ENCODE measurements at regions not wholly inside any gene's neighbourhood (a gene's known extent, or its start where the extent isn't known, plus 50 kb on each side); places are given as distances from the start of the nearest gene placed in this dataset.

DNA sequence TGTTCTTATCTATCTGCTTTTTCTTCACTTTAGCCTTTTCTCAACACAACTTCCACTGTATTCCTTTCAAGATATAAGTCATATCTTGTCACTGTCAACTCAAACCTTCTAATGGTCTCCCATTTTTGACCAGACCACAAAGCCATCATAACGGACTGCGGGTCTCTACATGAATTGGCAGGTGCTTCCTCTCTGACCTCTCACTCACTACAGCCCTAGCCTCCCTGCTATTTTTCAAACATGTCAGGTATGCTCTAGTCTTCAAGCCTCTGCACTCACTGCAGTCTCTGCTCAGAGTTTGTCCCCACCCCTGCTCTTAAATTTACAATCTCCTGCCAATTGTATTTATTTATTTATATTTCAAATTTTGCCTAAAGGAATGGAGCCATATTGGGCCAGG, 858.1 kb downstream of the TRIB2 start:
- no peak for ATAC-seq
- Histone ChIP-seq H3K27ac (no peak overlapping the region), H3K4me3 (no peak overlapping the region), H3K9me3 (no peaks in the 10 kb centered on the region), H3K36me3 (no peaks in the 10 kb centered on the region), H3K4me1 (no peaks in the 10 kb centered on the region), H3K27me3 (no peaks in the 10 kb centered on the region)
- DNase-seq, result no peak
- intact Hi-C loops (cut with DNase I; ENCODE audit: low total_unique reads), result no loop called here
- in situ Hi-C loops (cut with MboI; ENCODE audit: low sequenced_read_pairs in 4 of 4), result no loop called here
- TF ChIP-seq POLR2A (IDR thresholded peaks at IDR 0.05) (no peak), CTCF (IDR thresholded peaks at IDR 0.05 in 4 of 5, conservative IDR thresholded peaks at IDR 0.05 in 1 of 5) (no peak)

GRCh38 chr2:13576406-13577036, 859.8 kb downstream of the TRIB2 start:
- ATAC-seq (no peak), DNase-seq (no peak)
- no peak for TF ChIP-seq POLR2A (IDR thresholded peaks at IDR 0.05)
- no peak for TF ChIP-seq CTCF (IDR thresholded peaks at IDR 0.05 in 4 of 5, conservative IDR thresholded peaks at IDR 0.05 in 1 of 5)
- no peaks in the 10 kb centered on the region for H3K9me3 ChIP-seq
- H3K4me1 ChIP-seq, result no peaks in the 10 kb centered on the region
- no peaks in the 10 kb centered on the region for H3K27me3 ChIP-seq
- in situ Hi-C loops (cut with MboI; ENCODE audit: low sequenced_read_pairs in 4 of 4), result no loop called here
- H3K4me3 ChIP-seq, result no peak overlapping the region
- H3K36me3 ChIP-seq, result no peaks in the 10 kb centered on the region
- H3K27ac ChIP-seq, result no peak overlapping the region
- intact Hi-C loops (cut with DNase I; ENCODE audit: low total_unique reads), result no loop called here

GRCh38 chr2:13578547-13578946, 861.8 kb downstream of the TRIB2 start:
- H3K27me3 ChIP-seq, result no peaks in the 10 kb centered on the region
- in situ Hi-C loops (cut with MboI; ENCODE audit: low sequenced_read_pairs in 4 of 4), result no loop called here
- DNase-seq (no peak), ATAC-seq (no peak)
- no peaks in the 10 kb centered on the region for H3K9me3 ChIP-seq
- H3K4me1 ChIP-seq, result no peaks in the 10 kb centered on the region
- no peak for TF ChIP-seq POLR2A (IDR thresholded peaks at IDR 0.05)
- no peak for TF ChIP-seq CTCF (IDR thresholded peaks at IDR 0.05 in 4 of 5, conservative IDR thresholded peaks at IDR 0.05 in 1 of 5)
- no peak overlapping the region for H3K4me3 ChIP-seq
- intact Hi-C loops (cut with DNase I; ENCODE audit: low total_unique reads), result no loop called here
- no peak overlapping the region for H3K27ac ChIP-seq
- no peaks in the 10 kb centered on the region for H3K36me3 ChIP-seq

DNA sequence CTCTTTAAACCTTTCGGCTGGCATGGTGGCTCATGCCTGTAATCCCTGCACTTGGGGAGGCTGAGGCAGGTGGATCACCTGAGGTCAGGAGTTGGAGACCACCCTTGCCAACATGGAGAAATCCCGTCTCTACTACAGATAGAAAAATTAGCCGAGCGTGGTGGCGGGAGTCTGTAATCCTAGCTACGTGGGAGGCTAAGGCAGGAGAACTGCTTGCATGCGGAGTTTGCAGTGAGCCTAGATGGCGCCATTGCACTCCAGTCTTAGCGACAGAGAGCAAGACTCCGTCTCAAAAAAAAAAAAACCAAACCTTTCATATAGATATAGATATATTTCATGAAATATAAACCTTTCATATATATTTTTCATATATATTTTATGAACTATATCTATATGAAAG, 864.7 kb downstream of the TRIB2 start:
- H3K4me1 ChIP-seq, result no peaks in the 10 kb centered on the region
- intact Hi-C loops (cut with DNase I; ENCODE audit: low total_unique reads), result no loop called here
- no peaks in the 10 kb centered on the region for H3K36me3 ChIP-seq
- H3K27me3 ChIP-seq, result no peaks in the 10 kb centered on the region
- no peak overlapping the region for H3K4me3 ChIP-seq
- DNase-seq (no peak), ATAC-seq (no peak)
- H3K9me3 ChIP-seq, result no peaks in the 10 kb centered on the region
- H3K27ac ChIP-seq, result no peak overlapping the region
- in situ Hi-C loops (cut with MboI; ENCODE audit: low sequenced_read_pairs in 4 of 4), result no loop called here
- no peak for TF ChIP-seq CTCF (IDR thresholded peaks at IDR 0.05 in 4 of 5, conservative IDR thresholded peaks at IDR 0.05 in 1 of 5)
- no peak for TF ChIP-seq POLR2A (IDR thresholded peaks at IDR 0.05)

DNA sequence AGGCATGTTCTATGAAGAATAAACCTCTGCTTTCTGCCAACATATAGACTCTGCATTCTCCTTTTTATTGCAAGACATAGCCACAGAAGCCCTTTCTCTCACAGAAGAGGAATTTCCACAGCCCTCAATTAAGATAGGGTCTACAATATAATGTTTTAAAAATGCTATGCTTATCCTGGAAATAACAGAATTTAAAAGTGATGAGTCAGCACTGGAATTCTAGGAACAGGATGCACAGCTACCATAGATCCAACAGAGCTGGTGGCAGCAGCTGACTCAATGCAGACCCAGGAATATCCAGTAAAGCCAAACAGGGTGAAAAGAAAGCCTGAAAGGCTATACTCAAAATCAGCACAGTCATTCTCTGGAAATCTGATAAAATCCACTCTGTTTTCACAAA, 866.9 kb downstream of the TRIB2 start:
- no peak for TF ChIP-seq POLR2A (IDR thresholded peaks at IDR 0.05)
- no peak for TF ChIP-seq CTCF (IDR thresholded peaks at IDR 0.05 in 4 of 5, conservative IDR thresholded peaks at IDR 0.05 in 1 of 5)
- intact Hi-C loops (cut with DNase I; ENCODE audit: low total_unique reads), result no loop called here
- Histone ChIP-seq H3K27me3 (no peaks in the 10 kb centered on the region), H3K9me3 (no peaks in the 10 kb centered on the region), H3K36me3 (no peaks in the 10 kb centered on the region), H3K4me1 (no peaks in the 10 kb centered on the region), H3K4me3 (no peak overlapping the region), H3K27ac (no peak overlapping the region)
- ATAC-seq, result no peak
- no peak for DNase-seq
- in situ Hi-C loops (cut with MboI; ENCODE audit: low sequenced_read_pairs in 4 of 4), result no loop called here

Data from gastrocnemius medialis (tissue), 4 donors.